EH (cell line): ENCODE measurements at regions not wholly inside any gene's neighbourhood (a gene's known extent, or its start where the extent isn't known, plus 50 kb on each side); places are given as distances from the start of the nearest gene placed in this dataset.
A peak's percentile ranks its signal among the peaks of the same experiment; 100 is the strongest.
"Not testable (repeated sequence)": the region's sequence is repeated elsewhere in the genome, so short reads cannot be mapped to it uniquely, and the experiment has no call there.

Experiments used
- DNase-seq: peaks from one replicate; pipeline ENCODE4 v3.0.0-alpha.2; 2015; ENCODE audit warnings: low read depth

DNA sequence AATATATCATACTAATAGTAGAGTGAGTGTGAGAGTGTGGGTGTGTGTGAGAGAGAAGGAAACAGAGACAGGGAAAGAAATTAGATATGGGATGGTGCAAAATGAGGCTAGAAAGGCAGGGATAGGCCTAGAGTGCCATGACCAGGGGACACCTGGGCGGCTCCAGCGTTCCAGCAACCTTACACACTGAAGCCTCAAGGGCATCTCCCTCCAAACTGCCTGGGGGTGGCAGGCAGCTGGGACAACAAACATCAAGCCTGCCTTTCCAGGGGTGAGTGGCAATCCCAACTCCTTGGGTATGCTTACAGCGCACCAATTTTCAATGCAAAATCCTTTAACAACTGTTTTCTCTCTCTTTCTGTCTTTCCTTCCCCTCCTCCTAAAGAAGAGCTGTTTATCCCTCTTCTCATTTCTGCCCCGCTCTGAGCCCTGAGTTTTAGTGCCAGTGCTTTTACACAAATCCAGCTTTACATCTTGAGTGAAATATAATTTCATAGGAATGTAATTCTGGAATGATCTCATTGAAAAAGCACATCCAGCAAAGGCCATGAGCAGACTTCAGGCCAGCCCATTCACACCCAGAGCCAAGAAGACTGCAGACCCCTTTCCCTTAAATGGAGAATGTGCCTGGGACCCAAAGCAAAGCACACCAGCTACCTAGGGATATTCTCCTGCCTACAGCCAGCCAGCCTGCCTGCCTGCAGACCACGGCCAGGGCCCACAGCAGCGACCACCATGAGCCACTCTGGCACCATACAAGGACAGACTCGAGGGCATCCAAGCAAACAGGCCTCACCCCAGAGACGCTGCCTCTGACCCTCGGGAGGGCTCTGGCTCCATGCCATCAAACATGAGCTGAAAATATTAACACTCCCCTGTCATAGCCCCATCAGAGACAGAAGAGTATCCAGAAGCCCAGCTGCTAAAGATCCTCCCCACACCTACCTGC is 90.3 kb downstream of the RPL27A start:
- peak; percentile 41 for DNase-seq

DNA sequence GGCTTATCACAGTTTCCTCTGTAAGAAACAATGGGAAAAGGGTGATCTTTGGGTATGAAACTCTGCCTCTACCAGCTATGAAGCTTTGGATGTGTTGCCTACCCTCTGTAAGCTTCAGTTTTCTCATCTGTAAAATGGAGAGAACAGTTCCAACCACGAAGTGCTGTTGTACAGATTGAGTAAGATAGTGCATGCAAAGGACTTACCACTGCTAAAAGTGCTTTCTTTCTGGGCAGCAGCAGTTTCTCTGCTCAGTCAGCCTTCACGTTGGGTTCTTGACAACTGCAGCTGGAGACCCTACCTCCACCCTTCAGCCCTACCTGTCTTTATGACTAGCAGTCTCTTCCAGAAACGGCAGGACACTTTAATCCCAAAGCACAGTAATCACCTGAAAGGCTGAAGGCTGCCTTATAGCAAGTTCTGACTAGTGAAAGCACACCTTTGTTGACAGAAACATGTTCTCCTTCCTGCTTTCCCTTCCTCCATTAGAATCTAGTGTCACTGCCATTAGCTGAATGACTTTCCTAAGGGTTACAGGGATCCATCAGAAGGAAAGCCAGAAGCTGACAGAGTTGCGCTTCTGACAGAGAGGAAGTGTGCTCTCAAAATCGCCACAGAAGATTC is 91.4 kb downstream of the RPL27A start:
- no peak for DNase-seq

DNA sequence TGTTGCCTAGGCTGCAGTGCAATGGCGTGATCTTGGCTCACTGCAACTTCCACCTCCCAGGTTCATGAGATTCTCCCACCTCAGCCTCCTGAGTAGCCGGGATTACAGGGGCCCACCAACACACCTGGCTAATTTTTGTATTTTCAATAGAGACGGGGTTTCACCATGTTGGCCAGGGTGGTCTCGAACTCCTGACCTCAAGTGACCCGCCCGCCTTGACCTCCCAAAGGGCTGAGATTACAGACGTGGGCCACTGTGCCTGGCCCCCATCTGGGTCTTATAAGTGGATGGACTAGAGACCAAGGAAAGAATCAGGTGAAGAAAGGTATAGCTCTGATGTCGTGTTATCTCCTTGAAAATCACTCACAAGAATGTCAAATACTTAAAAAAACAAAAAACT is 92.3 kb downstream of the RPL27A start:
- DNase-seq: not testable (repeated sequence)

DNA sequence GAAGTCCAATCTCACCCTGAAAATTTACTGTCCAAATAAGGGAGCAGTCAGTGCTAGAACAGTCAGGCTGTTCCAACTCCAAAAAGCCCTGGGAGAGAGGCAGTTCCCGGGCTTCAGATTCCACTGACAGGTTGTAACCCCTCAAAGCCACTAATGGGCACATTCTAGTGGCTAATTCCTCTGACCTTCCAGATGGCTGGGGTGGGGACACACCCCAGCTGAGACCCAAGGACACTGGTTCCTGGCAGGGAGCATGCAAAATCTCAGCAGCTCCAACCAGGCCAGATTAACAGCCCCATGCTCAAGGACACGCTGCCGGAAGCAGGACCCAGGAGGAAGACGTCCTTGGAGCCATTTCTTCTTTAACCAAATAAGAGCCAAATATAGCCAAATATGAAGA is 92.7 kb downstream of the RPL27A start:
- peak; percentile 84 for DNase-seq

DNA sequence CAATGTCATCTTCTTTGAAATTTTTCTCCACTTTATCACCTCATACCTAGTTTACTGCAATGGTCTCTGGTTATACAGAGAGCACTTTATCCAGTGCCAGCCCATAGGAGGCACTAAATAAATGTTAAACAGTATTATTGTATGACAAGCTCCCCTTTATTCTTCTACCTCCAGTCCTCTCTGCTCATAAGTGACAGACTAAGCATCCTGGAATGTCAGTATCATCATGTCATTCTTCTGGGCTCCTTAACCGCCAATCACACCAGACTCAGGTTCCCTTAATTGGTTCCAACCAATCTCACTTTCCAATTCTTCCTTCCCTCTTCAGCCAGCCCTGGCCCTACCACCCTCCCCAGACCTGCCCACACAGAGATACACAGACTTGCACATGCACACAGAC is 93.1 kb downstream of the RPL27A start:
- peak; percentile 61 for DNase-seq

DNA sequence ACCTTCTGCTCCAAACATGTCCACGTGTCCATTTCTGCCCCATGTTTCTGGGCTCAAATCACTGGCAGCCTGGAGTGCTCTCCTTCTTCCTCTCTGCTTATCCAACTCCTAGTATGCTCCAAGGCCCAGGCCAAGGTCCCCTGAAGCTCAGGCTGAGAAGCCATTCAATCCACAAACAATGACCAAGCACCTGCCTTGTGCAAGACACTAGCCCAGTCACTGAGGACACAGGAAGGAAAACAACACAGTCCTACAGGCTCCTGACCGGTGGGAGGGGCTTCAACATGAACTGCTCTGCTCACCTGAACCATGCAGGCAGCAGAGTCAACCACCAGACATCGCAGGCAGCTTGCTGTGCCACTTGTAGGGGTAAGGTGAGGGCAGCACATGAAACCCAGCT is 93.6 kb downstream of the RPL27A start:
- DNase-seq: no peak

DNA sequence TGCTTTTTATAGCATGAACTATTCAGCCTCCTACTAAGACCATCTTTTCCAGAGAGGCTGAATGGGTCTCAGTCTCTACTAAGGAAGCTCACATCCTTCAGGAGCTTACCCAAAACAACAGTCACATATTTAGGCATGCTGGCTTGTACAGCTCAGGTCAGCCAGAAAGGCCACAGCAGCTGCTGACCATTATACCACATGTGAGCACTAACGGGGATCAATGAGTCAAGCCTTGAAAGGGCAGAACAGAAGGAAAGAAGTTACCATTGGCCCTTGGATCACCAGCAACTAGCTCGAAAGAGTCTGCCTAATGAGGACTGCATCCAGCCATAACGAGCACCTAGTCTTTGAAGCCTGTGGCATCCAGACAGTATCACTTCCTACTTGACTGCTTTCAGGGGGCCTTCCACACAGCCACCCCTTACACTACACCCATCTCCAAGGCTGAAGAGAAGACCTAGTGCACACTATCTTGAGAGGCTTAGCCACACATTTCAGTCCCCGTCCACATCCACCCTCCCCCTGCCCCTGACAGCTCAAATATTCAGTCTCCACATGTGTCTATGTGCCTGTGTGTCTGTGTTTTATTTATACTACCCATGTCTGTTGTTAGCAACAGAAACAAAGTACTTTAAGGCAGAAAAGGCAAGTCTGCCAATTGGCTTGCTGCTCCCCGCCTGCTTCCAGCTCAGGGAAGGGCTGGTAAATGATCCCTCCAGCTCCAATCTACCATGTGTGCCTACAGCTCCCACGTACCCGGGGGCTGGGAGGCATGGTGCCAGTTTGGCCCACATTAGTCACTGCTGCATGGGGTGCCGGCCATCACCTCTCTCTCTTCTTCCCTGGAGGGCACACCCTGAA is 95.5 kb downstream of the RPL27A start:
- peak; percentile 52 for DNase-seq

DNA sequence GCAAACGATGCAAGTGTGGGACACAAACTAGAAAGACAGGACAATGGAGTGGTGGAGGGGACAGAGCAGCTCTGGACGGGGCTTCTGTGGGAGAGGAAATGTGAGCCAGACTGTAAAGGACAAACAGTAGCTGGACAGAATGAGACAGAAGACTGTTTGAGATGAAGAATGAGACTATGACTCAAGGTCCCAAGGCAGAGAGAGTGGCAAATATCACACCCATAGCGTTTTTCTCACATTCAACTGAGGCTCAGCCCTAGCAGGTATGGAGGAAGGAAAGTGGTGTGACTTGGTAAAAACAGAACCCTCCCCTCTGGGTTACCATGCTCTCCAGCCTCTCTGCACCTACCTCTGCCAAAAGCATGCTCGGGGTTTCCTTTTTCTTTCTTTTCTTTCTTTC is 96.5 kb downstream of the RPL27A start:
- no peak for DNase-seq

DNA sequence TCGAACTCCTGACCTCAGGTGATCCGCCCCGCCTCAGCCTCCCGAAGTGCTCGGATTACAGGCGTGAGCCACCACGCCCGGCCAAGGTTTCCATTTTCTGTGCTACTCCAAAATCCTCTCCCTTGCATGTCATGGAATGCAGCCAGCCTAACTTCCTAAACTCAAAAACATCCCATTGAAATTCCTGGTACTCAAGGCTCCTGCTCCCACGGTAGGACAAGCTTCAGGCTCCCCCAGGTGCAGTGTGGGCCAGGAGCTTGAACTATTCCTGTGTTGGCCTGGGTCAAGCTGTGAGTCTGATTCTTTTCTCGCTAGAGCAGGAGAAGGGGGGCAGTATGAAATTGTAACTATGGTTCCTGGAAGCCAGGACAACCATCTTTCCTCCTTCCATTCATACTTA is 97.1 kb downstream of the RPL27A start:
- no peak for DNase-seq

DNA sequence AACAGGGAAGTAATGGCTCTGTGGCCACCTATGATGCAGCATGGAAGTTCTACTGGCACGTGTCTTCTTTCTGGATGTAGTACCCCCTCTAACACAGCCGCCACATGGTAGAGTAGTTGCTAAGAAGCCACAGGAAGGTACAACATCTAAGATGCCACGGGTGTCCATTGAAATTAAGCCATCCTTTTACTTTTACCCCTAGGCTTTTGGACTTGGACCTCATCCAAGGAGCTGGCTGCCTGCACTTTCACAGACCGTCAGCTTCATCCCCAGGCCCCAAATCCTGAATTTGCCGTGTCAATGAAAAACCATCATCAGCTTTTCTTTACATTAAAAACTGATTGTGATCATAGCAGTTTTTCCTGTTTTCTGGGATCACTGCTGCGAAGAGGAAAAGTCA is 102.4 kb downstream of the RPL27A start:
- DNase-seq: no peak

DNA sequence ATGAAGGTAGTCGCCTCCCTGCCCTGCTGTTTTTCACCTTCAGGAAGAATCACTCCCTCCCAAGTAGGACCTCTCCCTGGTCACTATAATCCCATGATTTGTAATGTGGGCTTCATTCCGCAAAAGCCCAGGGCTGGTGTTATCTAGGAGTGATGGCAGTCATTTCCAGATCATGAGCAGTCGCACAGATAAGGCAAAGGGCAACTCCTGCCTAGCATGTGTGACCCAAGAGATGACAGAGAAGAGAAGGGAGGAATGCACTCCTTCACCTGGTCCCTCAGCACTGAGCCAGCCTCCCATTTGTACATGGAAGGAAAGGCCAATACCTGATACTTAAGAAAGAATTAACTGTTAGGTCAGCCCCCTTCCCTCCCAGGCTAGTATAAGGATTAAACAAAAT is 102.9 kb downstream of the RPL27A start:
- no peak for DNase-seq

DNA sequence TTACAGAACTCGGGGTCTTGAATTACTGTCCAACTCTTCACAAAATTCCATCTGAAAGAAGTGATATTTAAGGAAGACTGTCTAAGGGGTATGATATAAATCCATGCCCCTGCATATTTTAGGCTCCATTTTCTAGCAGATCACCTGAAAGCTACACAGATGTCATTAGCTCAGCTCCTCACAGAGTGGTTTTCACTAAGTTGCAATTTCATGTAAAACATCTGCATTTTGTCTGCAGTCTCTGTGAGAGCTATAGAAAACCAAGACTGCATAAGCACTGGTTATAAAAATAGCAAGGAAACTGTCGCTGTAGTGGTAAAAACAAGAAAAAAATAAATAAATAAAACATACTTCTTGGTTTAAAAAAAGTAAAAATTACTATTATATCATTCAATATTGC is 103.4 kb downstream of the RPL27A start:
- no peak for DNase-seq

DNA sequence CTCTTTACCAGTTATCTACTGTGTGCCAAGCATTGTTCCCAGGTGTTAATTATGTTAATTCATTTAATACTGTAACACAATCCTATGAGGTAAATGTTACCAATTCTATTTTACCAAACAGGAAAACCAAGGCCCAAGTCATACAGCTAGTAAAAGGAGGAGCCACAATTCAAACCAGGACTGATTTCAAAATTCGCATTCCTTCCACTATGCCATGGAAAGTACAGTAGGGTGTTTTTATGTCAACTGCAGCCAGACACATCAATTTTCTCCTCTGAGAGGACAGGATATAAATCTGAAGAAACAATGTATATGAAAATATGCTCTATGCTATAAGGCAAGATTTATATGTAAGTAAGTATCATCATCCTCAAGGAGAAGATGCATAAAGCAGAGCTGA is 104.3 kb downstream of the RPL27A start:
- DNase-seq: peak; percentile 53

DNA sequence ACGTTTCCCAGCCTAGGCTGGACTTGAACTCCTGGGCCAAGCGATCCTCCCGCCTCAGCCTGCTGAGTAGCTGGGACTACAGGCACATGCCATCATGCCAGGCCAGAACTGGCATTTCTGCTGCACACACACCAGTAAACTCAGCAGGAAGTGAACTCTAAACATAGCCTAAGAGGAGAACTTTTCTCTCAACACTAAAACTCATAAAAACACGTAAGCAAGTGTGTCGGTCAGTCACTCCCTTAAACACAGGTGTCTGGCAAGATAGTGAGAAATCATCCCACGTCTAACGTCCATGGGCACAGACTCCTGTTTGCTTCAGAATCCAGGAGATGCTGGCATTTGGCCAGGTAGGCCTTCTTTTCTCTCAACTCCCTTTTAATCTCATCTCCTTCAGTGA is 104.8 kb downstream of the RPL27A start:
- peak; percentile 66 for DNase-seq

DNA sequence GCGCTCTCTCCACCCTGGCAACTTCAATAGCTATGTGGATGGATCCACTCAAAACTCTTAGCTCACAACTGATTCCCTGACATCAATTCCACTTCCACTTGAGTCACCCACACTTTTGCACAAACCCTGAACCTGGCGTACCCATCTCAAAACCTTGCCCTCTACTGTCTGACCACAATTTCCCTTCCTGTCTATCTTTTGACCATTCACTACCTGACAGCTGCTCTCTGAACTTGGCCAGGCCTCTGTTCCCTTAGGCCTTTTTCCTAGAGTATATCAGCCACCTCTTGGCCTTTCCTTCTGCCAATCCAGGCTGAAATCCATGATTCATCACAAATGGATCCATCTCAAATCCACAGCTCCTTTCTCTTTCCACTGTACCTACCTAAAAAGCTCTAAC is 106.0 kb downstream of the RPL27A start:
- DNase-seq: no peak

DNA sequence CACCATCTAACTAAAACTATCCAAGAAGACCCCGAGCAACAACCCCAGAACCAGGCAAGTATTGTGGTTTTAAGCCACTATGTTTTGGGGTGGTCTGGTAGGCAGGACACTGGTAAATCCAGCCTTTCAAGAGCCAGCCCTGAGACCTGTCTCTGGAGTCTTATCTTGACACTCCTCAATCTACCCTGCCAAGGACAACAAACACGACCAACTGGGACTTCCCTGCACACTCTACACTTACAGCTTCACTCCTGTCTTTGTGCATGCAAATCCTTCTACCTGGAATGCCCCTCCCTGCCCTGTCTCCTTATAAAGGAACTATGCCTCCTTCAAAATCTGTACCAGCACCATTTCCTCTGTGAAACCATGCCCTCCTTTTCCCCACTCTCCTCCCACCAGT is 107.3 kb downstream of the RPL27A start:
- no peak for DNase-seq

DNA sequence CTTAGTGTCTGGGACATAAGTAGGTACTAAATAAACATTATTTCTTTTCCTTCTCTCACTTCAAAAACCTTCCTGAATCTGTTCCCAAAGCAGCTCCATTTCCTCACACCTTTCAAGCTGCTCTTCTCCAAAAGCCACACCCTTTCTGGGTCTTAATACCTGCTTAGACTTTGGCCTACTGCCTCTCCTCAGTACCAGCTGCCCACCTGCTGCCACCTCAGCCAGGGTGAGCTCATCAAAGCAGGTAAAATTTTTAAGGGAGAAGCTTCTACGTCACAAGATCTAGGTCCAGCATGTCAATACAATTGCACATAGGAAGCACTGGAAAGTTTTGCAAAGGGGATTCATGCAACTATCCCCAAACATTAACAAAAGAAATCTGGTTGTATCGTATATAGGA is 108.4 kb downstream of the RPL27A start:
- DNase-seq: no peak

DNA sequence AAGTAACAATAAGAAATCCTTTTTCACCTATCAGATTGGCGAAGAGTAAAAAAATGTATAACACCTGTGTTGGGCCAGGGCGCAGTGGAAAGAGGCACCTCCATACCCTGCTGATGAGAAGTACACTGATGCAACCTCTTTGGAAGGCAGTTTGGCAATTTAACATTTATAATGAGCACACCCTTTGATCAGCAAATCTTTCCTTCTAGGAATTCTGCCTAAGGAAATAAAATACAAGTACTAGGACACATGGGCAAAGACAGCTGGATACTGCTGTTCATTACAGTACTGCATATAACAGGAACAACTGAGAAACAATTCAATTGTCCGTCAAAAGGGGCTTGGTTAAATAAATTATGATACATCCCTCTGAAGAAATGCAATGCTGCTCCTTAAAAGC is 110.1 kb downstream of the RPL27A start:
- no peak for DNase-seq

DNA sequence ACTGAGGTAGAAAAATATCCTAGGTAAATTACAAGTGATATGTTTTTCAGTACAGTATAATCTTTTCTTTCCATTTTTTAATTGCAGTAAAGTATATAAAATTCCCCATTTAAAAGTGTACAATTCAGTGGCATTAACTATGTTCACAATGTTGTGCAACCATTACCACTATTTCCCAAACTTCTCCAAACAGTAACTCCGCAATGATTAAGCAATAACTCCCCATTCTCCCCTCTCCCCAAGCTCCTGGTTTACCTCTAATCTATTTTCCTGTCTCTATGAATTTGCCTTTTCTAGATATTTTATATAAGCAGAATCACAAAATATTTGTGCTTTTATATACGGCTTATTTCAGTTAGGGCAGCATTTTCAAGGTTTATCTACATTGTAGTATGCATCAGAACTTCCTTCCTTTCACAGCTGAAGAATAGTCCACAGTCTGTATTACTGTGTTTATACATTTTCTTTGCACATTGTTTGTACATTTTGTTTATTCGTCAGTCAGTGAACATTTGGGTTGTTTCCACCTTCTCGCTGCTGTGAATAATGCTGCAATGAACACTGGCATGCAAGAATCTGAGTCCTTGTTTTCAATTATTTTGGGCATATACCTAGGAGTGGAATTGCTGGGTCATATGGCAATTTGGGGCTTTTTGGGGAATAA is 110.7 kb downstream of the RPL27A start:
- DNase-seq: no peak

DNA sequence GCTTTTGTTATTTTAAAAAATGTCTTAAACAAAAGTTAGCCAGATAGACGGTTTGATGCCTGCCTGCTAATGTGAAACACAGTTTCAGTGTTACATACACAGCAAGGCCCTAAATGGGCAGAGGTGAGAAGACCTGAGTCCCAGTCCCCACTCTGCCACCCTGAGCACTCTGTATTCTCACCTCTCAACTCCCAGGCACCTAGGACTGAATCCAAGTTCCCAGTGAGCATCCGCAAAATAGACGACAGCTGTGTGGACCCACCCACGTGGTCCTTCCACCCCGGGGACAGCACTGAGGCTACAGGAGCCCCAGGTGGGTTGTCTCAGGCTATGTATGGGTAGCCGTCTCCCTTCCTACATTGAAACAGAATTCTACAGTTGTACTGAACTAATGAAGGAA is 111.5 kb downstream of the RPL27A start:
- no peak for DNase-seq

DNA sequence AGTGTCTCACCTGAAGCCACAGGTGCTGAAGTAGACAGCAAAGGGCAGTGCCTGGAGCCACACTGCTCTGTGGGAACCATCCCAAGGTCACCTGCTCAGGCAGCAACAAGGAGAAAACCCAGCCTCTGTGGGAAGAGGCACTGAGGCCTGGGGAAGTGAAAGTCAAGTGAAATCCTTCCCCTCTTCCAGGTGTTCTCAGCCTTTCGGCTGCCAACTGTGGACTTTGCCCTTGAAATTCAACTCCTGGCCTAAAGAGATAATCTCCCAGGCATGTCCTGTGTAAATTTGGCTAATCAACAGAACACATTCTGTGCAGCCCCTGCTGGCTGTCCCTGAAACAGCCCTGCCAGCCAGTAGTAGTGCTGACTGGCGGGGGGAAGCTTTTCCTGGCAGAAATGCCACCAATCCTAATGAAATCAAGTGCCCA is 112.1 kb downstream of the RPL27A start:
- DNase-seq: no peak

DNA sequence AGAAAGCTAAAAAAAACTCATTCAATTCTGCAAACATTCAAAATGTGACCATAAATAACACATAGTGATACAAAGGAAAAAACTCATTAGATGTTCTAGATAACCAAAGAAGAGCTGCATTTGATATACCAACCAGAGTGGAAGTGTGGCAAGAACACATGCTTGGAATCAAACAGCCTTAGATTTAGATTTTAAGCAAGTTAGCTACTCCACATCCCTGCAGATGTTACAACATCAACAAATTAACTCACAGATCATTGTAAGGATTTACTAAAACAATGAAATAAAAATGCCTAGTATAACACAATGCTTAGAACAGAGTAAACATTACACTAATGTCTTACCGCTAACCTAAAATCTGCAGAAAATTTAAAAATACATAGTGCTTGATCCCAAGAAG is 114.0 kb upstream of the AKIP1 start:
- no peak for DNase-seq
